Neural cell (in vitro differentiated cells): ENCODE measurements at regions not wholly inside any gene's neighbourhood (a gene's known extent, or its start where the extent isn't known, plus 50 kb on each side); places are given as distances from the start of the nearest gene placed in this dataset.

Experiments used
- EZH2 ChIP-seq: fragments of 200-600, 300-800 bp; shearing (Covaris generic), sonication (generic); IDR thresholded peaks from 2 replicates; pipeline ENCODE4 v1.6.1; 2014; ENCODE audit warnings: antibody characterized with exemption, low read length, borderline replicate concordance, mild to moderate bottlenecking; ENCODE audit not compliant: insufficient read depth, poor library complexity, severe bottlenecking
- POLR2AphosphoS5 ChIP-seq: IDR thresholded peaks from 2 replicates; pipeline ENCODE4 v1.6.1; 2012
- TAF1 ChIP-seq: IDR thresholded peaks from 2 replicates; pipeline ENCODE4 v1.6.1; 2012; ENCODE audit warnings: low read depth
- TF ChIP-seq, protein P1 (sequence below): fragments of 450-650 bp; IDR thresholded peaks from 2 replicates; pipeline ENCODE4 v1.5.1; 2014; ENCODE audit warnings: antibody characterized with exemption, mild to moderate bottlenecking, moderate library complexity; ENCODE audit not compliant: poor library complexity, severe bottlenecking

DNA sequence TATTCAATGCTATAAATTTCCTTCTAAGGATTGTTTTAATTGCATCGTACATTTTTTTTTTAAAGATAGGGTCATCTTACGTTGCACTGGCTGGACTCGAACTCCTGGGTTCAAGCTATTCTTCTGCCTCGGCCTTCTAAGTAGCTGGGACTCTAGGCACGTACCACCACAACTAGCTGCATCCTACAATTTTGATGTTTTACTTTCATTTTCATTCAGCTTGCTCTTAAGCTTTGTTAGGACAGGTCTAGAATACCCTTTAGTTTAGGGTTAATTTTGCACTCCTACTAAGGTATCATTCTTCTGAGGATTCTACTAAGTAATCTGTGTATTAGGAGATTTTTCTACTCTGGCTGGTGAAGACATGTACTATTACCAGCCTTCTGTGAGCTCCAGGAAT, 50.2 kb upstream of the C1GALT1C1 start:
- TF ChIP-seq POLR2AphosphoS5, result no peak
- TF ChIP-seq, protein P1, sequence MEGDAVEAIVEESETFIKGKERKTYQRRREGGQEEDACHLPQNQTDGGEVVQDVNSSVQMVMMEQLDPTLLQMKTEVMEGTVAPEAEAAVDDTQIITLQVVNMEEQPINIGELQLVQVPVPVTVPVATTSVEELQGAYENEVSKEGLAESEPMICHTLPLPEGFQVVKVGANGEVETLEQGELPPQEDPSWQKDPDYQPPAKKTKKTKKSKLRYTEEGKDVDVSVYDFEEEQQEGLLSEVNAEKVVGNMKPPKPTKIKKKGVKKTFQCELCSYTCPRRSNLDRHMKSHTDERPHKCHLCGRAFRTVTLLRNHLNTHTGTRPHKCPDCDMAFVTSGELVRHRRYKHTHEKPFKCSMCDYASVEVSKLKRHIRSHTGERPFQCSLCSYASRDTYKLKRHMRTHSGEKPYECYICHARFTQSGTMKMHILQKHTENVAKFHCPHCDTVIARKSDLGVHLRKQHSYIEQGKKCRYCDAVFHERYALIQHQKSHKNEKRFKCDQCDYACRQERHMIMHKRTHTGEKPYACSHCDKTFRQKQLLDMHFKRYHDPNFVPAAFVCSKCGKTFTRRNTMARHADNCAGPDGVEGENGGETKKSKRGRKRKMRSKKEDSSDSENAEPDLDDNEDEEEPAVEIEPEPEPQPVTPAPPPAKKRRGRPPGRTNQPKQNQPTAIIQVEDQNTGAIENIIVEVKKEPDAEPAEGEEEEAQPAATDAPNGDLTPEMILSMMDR, result no peak
- no peak for TF ChIP-seq EZH2
- no peak for TF ChIP-seq TAF1
